ENCODE measurements at regions not wholly inside any gene's neighbourhood (a gene's known extent, or its start where the extent isn't known, plus 50 kb on each side); places are given as distances from the start of the nearest gene placed in this dataset.
A peak's percentile ranks its signal among the peaks of the same experiment; 100 is the strongest.

- CTCF ChIA-PET, result interaction anchor here (1.2 kb wide), 1 partner anchor 23 kb away, joined by 3 read pairs; no protein-coding TSS in a partner anchor
Observed at GRCh38 chr17:77549726-77550366, 408.7 kb upstream of the TNRC6C start.

GRCh38 chr17:77553459-77554066 lies 404.9 kb upstream of the TNRC6C start:
- DNase-seq, result no peak
- CTCF ChIA-PET, result interaction anchor here (1.0 to 1.6 kb wide), 2 partner anchors 11 to 46 kb away, joined by 3 to 5 read pairs; no protein-coding TSS in a partner anchor
- POLR2A ChIA-PET, result no interaction called here
- H3K4me3 ChIP-seq (ENCODE audit: control insufficient read depth in 1 of 7, extremely low read depth in 1 of 7, insufficient read depth in 4 of 7, low read depth in 2 of 7, low read length in 6 of 7), result no peak overlapping the region
- H3K4me1 ChIP-seq (ENCODE audit: control extremely low read depth in 1 of 4, control insufficient read depth in 4 of 4, insufficient read depth in 4 of 4, low read length in 3 of 4), result peaks cover 0 to 23% (median 13%) of the 10 kb centered on the region in 4 experiments
- WGBS (ENCODE audit: insufficient coverage), result 95% methylated on average over 3 of the region's 5 CpGs
- H3K27me3 ChIP-seq (replicated peaks in 2 of 5; ENCODE audit: control insufficient read depth in 4 of 5, insufficient read depth in 5 of 5, low read length in 4 of 5), result no peaks in the 10 kb centered on the region
- H3K27ac ChIP-seq (ENCODE audit: insufficient read depth in 1 of 2, low read depth in 1 of 2, low read length in 2 of 2, poor library complexity in 1 of 2, severe bottlenecking in 2 of 2), result no peak overlapping the region
- no peaks in the 10 kb centered on the region for H3K9me3 ChIP-seq (ENCODE audit: control extremely low read depth in 1 of 5, control insufficient read depth in 4 of 5, insufficient read depth in 2 of 5, low read depth in 1 of 5, low read length in 4 of 5)
- no peaks in the 10 kb centered on the region for H3K36me3 ChIP-seq (ENCODE audit: control insufficient read depth in 4 of 4, insufficient read depth in 4 of 4, low read length in 3 of 4)

More at GRCh38 chr17:77549726-77550366, 408.7 kb upstream of the TNRC6C start:
- 91% methylated on average over 7 of the region's 10 CpGs for WGBS (ENCODE audit: insufficient coverage)
- Histone ChIP-seq H3K9me3 (ENCODE audit: control extremely low read depth in 1 of 5, control insufficient read depth in 4 of 5, insufficient read depth in 2 of 5, low read depth in 1 of 5, low read length in 4 of 5) (peaks cover 0 to 2% (median 0%) of the 10 kb centered on the region in 5 experiments), H3K27me3 (replicated peaks in 2 of 5; ENCODE audit: control insufficient read depth in 4 of 5, insufficient read depth in 5 of 5, low read length in 4 of 5) (no peaks in the 10 kb centered on the region), H3K4me3 (ENCODE audit: control insufficient read depth in 1 of 7, extremely low read depth in 1 of 7, insufficient read depth in 4 of 7, low read depth in 2 of 7, low read length in 6 of 7) (no peak overlapping the region), H3K27ac (ENCODE audit: insufficient read depth in 1 of 2, low read depth in 1 of 2, low read length in 2 of 2, poor library complexity in 1 of 2, severe bottlenecking in 2 of 2) (no peak overlapping the region), H3K36me3 (ENCODE audit: control insufficient read depth in 4 of 4, insufficient read depth in 4 of 4, low read length in 3 of 4) (no peaks in the 10 kb centered on the region), H3K4me1 (ENCODE audit: control extremely low read depth in 1 of 4, control insufficient read depth in 4 of 4, insufficient read depth in 4 of 4, low read length in 3 of 4) (peaks cover 0 to 36% (median 24%) of the 10 kb centered on the region in 4 experiments)
- DNase-seq, result no peak
- POLR2A ChIA-PET, result interaction anchor here (0.6 to 1.1 kb wide), 2 partner anchors 100 to 905 kb away, joined by 3 to 8 read pairs; no protein-coding TSS in a partner anchor

GRCh38 chr17:77555121-77555591 lies 403.3 kb upstream of the TNRC6C start:
- DNase-seq, result no peak
- WGBS (ENCODE audit: insufficient coverage), result 96% methylated on average over 15 of the region's 16 CpGs
- peaks cover 0 to 6% (median 0%) of the 10 kb centered on the region in 5 experiments for H3K27me3 ChIP-seq (replicated peaks in 2 of 5; ENCODE audit: control insufficient read depth in 4 of 5, insufficient read depth in 5 of 5, low read length in 4 of 5)
- H3K4me3 ChIP-seq (ENCODE audit: control insufficient read depth in 1 of 7, extremely low read depth in 1 of 7, insufficient read depth in 4 of 7, low read depth in 2 of 7, low read length in 6 of 7), result no peak overlapping the region
- CTCF ChIA-PET, result no interaction called here
- no peaks in the 10 kb centered on the region for H3K36me3 ChIP-seq (ENCODE audit: control insufficient read depth in 4 of 4, insufficient read depth in 4 of 4, low read length in 3 of 4)
- no peak overlapping the region for H3K27ac ChIP-seq (ENCODE audit: insufficient read depth in 1 of 2, low read depth in 1 of 2, low read length in 2 of 2, poor library complexity in 1 of 2, severe bottlenecking in 2 of 2)
- POLR2A ChIA-PET, result no interaction called here
- H3K4me1 ChIP-seq (ENCODE audit: control extremely low read depth in 1 of 4, control insufficient read depth in 4 of 4, insufficient read depth in 4 of 4, low read length in 3 of 4), result peaks cover 0 to 10% (median 2%) of the 10 kb centered on the region in 4 experiments
- H3K9me3 ChIP-seq (ENCODE audit: control extremely low read depth in 1 of 5, control insufficient read depth in 4 of 5, insufficient read depth in 2 of 5, low read depth in 1 of 5, low read length in 4 of 5), result no peaks in the 10 kb centered on the region

GRCh38 chr17:77555741-77556291 lies 402.7 kb upstream of the TNRC6C start:
- peak in 2 of 3 donors; percentile 56 to 76 for DNase-seq
- POLR2A ChIA-PET, result no interaction called here

GRCh38 chr17:77556383-77557061 lies 402.0 kb upstream of the TNRC6C start:
- H3K4me1 ChIP-seq (ENCODE audit: control extremely low read depth in 1 of 4, control insufficient read depth in 4 of 4, insufficient read depth in 4 of 4, low read length in 3 of 4), result peaks cover 0 to 10% (median 2%) of the 10 kb centered on the region in 4 experiments
- ChIA-PET CTCF (interaction anchor here (0.9 to 1.3 kb wide), 2 partner anchors 10 to 12 kb away, joined by 3 to 7 read pairs; no protein-coding TSS in a partner anchor), POLR2A (no interaction called here)
- H3K27me3 ChIP-seq (replicated peaks in 2 of 5; ENCODE audit: control insufficient read depth in 4 of 5, insufficient read depth in 5 of 5, low read length in 4 of 5), result peaks cover 0 to 6% (median 0%) of the 10 kb centered on the region in 5 experiments
- no peak for DNase-seq
- no peak overlapping the region for H3K4me3 ChIP-seq (ENCODE audit: control insufficient read depth in 1 of 7, extremely low read depth in 1 of 7, insufficient read depth in 4 of 7, low read depth in 2 of 7, low read length in 6 of 7)
- H3K27ac ChIP-seq (ENCODE audit: insufficient read depth in 1 of 2, low read depth in 1 of 2, low read length in 2 of 2, poor library complexity in 1 of 2, severe bottlenecking in 2 of 2), result no peak overlapping the region
- 98% methylated on average over 8 of the region's 14 CpGs for WGBS (ENCODE audit: insufficient coverage)
- H3K9me3 ChIP-seq (ENCODE audit: control extremely low read depth in 1 of 5, control insufficient read depth in 4 of 5, insufficient read depth in 2 of 5, low read depth in 1 of 5, low read length in 4 of 5), result no peaks in the 10 kb centered on the region
- no peaks in the 10 kb centered on the region for H3K36me3 ChIP-seq (ENCODE audit: control insufficient read depth in 4 of 4, insufficient read depth in 4 of 4, low read length in 3 of 4)

More at GRCh38 chr17:77555741-77556291, 402.7 kb upstream of the TNRC6C start:
- WGBS (ENCODE audit: insufficient coverage), result 65% methylated on average over 8 of the region's 11 CpGs
- CTCF ChIA-PET, result interaction anchor here (1.3 kb wide), 1 partner anchor 11 kb away, joined by 7 read pairs; no protein-coding TSS in a partner anchor
- Histone ChIP-seq H3K9me3 (ENCODE audit: control extremely low read depth in 1 of 5, control insufficient read depth in 4 of 5, insufficient read depth in 2 of 5, low read depth in 1 of 5, low read length in 4 of 5) (no peaks in the 10 kb centered on the region), H3K36me3 (ENCODE audit: control insufficient read depth in 4 of 4, insufficient read depth in 4 of 4, low read length in 3 of 4) (no peaks in the 10 kb centered on the region), H3K4me1 (ENCODE audit: control extremely low read depth in 1 of 4, control insufficient read depth in 4 of 4, insufficient read depth in 4 of 4, low read length in 3 of 4) (peaks cover 0 to 10% (median 2%) of the 10 kb centered on the region in 4 experiments), H3K27ac (ENCODE audit: insufficient read depth in 1 of 2, low read depth in 1 of 2, low read length in 2 of 2, poor library complexity in 1 of 2, severe bottlenecking in 2 of 2) (no peak overlapping the region), H3K4me3 (ENCODE audit: control insufficient read depth in 1 of 7, extremely low read depth in 1 of 7, insufficient read depth in 4 of 7, low read depth in 2 of 7, low read length in 6 of 7) (no peak overlapping the region), H3K27me3 (replicated peaks in 2 of 5; ENCODE audit: control insufficient read depth in 4 of 5, insufficient read depth in 5 of 5, low read length in 4 of 5) (peaks cover 0 to 6% (median 0%) of the 10 kb centered on the region in 5 experiments)

GRCh38 chr17:77558846-77559626 lies 399.5 kb upstream of the TNRC6C start:
- H3K36me3 ChIP-seq (ENCODE audit: control insufficient read depth in 4 of 4, insufficient read depth in 4 of 4, low read length in 3 of 4), result no peaks in the 10 kb centered on the region
- ChIA-PET POLR2A (no interaction called here), CTCF (no interaction called here)
- H3K4me1 ChIP-seq (ENCODE audit: control extremely low read depth in 1 of 4, control insufficient read depth in 4 of 4, insufficient read depth in 4 of 4, low read length in 3 of 4), result peaks cover 0 to 15% (median 2%) of the 10 kb centered on the region in 4 experiments
- no peak overlapping the region for H3K4me3 ChIP-seq (ENCODE audit: control insufficient read depth in 1 of 7, extremely low read depth in 1 of 7, insufficient read depth in 4 of 7, low read depth in 2 of 7, low read length in 6 of 7)
- H3K27me3 ChIP-seq (replicated peaks in 2 of 5; ENCODE audit: control insufficient read depth in 4 of 5, insufficient read depth in 5 of 5, low read length in 4 of 5), result peaks cover 0 to 6% (median 0%) of the 10 kb centered on the region in 5 experiments
- DNase-seq, result no peak
- peaks cover 0 to 6% (median 0%) of the 10 kb centered on the region in 5 experiments for H3K9me3 ChIP-seq (ENCODE audit: control extremely low read depth in 1 of 5, control insufficient read depth in 4 of 5, insufficient read depth in 2 of 5, low read depth in 1 of 5, low read length in 4 of 5)
- 94% methylated on average over 11 of the region's 12 CpGs for WGBS (ENCODE audit: insufficient coverage)
- H3K27ac ChIP-seq (ENCODE audit: insufficient read depth in 1 of 2, low read depth in 1 of 2, low read length in 2 of 2, poor library complexity in 1 of 2, severe bottlenecking in 2 of 2), result no peak overlapping the region
